ENCODE measurements at regions not wholly inside any gene's neighbourhood (a gene's known extent, or its start where the extent isn't known, plus 50 kb on each side); places are given as distances from the start of the nearest gene placed in this dataset.
"Not testable (repeated sequence)": the region's sequence is repeated elsewhere in the genome, so short reads cannot be mapped to it uniquely, and the experiment has no call there.

GRCh38 chr6:134391205-134391604 is 73.3 kb upstream of the SGK1 start:
- no peak overlapping the region for H3K27ac Mint-ChIP-seq (ENCODE audit: unreplicated experiment)
- intact Hi-C loops (cut with micrococcal nuclease; ENCODE audit: unreplicated experiment), result no loop called here
- CTCF ChIA-PET, result no interaction called here
- H3K9me3 Mint-ChIP-seq (ENCODE audit: unreplicated experiment), result no peaks in the 10 kb centered on the region
- H3K4me3 Mint-ChIP-seq (ENCODE audit: unreplicated experiment), result no peak overlapping the region
- POLR2A ChIA-PET, result no interaction called here
- H3K36me3 ChIP-seq (ENCODE audit: control insufficient read depth, insufficient read depth, low read length), result no peaks in the 10 kb centered on the region
- H3K9me3 ChIP-seq, result no peaks in the 10 kb centered on the region
- DNase-seq, result no peak
- no peaks in the 10 kb centered on the region for H3K36me3 Mint-ChIP-seq (ENCODE audit: insufficient read depth, unreplicated experiment)
- H3K4me1 Mint-ChIP-seq (ENCODE audit: low read depth, unreplicated experiment), result no peaks in the 10 kb centered on the region
- no peaks in the 10 kb centered on the region for H3K27me3 Mint-ChIP-seq (ENCODE audit: insufficient read depth, unreplicated experiment)
- H3K27me3 ChIP-seq (replicated peaks; ENCODE audit: control insufficient read depth, insufficient read depth, low read length), result no peaks in the 10 kb centered on the region
- no TSS peak for BruUV-seq (replicated peaks)
- TF ChIP-seq CTCF (IDR thresholded peaks at IDR 0.05; ENCODE audit: insufficient read depth in 1 of 2, low read depth in 1 of 2, low read length in 1 of 2, severe bottlenecking in 1 of 2, unreplicated experiment in 1 of 2), result no peak
- no peaks in the 10 kb centered on the region for H3K4me1 ChIP-seq
- no peak overlapping the region for H3K4me3 ChIP-seq (ENCODE audit: low read depth, low read length)

- Mint-ChIP-seq H3K4me1 (ENCODE audit: low read depth, unreplicated experiment) (no peaks in the 10 kb centered on the region), H3K4me3 (ENCODE audit: unreplicated experiment) (no peak overlapping the region), H3K36me3 (ENCODE audit: insufficient read depth, unreplicated experiment) (no peaks in the 10 kb centered on the region), H3K27ac (ENCODE audit: unreplicated experiment) (no peak overlapping the region), H3K9me3 (ENCODE audit: unreplicated experiment) (no peaks in the 10 kb centered on the region), H3K27me3 (ENCODE audit: insufficient read depth, unreplicated experiment) (no peaks in the 10 kb centered on the region)
- DNase-seq, result no peak
- intact Hi-C loops (cut with micrococcal nuclease; ENCODE audit: unreplicated experiment), result no loop called here
- ChIA-PET CTCF (no interaction called here), POLR2A (no interaction called here)
- no TSS peak for BruUV-seq (replicated peaks)
- H3K27me3 ChIP-seq (replicated peaks; ENCODE audit: control insufficient read depth, insufficient read depth, low read length), result no peaks in the 10 kb centered on the region
- no peaks in the 10 kb centered on the region for H3K4me1 ChIP-seq
- no peaks in the 10 kb centered on the region for H3K36me3 ChIP-seq (ENCODE audit: control insufficient read depth, insufficient read depth, low read length)
- H3K9me3 ChIP-seq, result no peaks in the 10 kb centered on the region
- TF ChIP-seq CTCF (IDR thresholded peaks at IDR 0.05; ENCODE audit: insufficient read depth in 1 of 2, low read depth in 1 of 2, low read length in 1 of 2, severe bottlenecking in 1 of 2, unreplicated experiment in 1 of 2), result no peak
- no peak overlapping the region for H3K4me3 ChIP-seq (ENCODE audit: low read depth, low read length)
Measured at GRCh38 chr6:134389658-134390057, 71.7 kb upstream of the SGK1 start.

- POLR2A ChIA-PET, result no interaction called here
- H3K4me1 ChIP-seq, result no peaks in the 10 kb centered on the region
Measured at GRCh38 chr6:134389129-134389528, 71.2 kb upstream of the SGK1 start.

GRCh38 chr6:134386482-134386881 is 68.6 kb upstream of the SGK1 start:
- BruUV-seq (replicated peaks); H3K27me3 Mint-ChIP-seq (ENCODE audit: insufficient read depth, unreplicated experiment); POLR2A ChIA-PET; H3K36me3 Mint-ChIP-seq (ENCODE audit: insufficient read depth, unreplicated experiment); H3K27me3 ChIP-seq (replicated peaks; ENCODE audit: control insufficient read depth, insufficient read depth, low read length); H3K4me3 ChIP-seq (ENCODE audit: low read depth, low read length); H3K9me3 ChIP-seq; CTCF ChIA-PET; DNase-seq; H3K4me1 ChIP-seq; H3K27ac Mint-ChIP-seq (ENCODE audit: unreplicated experiment); H3K9me3 Mint-ChIP-seq (ENCODE audit: unreplicated experiment); H3K4me3 Mint-ChIP-seq (ENCODE audit: unreplicated experiment); intact Hi-C loops (cut with micrococcal nuclease; ENCODE audit: unreplicated experiment); H3K4me1 Mint-ChIP-seq (ENCODE audit: low read depth, unreplicated experiment); H3K36me3 ChIP-seq (ENCODE audit: control insufficient read depth, insufficient read depth, low read length): not testable (repeated sequence)

More at GRCh38 chr6:134389129-134389528, 71.2 kb upstream of the SGK1 start:
- Histone ChIP-seq H3K4me3 (ENCODE audit: low read depth, low read length) (no peak overlapping the region), H3K27me3 (replicated peaks; ENCODE audit: control insufficient read depth, insufficient read depth, low read length) (no peaks in the 10 kb centered on the region), H3K9me3 (no peaks in the 10 kb centered on the region), H3K36me3 (ENCODE audit: control insufficient read depth, insufficient read depth, low read length) (no peaks in the 10 kb centered on the region)
- H3K9me3 Mint-ChIP-seq (ENCODE audit: unreplicated experiment), result no peaks in the 10 kb centered on the region
- no peaks in the 10 kb centered on the region for H3K4me1 Mint-ChIP-seq (ENCODE audit: low read depth, unreplicated experiment)
- no peaks in the 10 kb centered on the region for H3K36me3 Mint-ChIP-seq (ENCODE audit: insufficient read depth, unreplicated experiment)
- no TSS peak for BruUV-seq (replicated peaks)
- no peak for TF ChIP-seq CTCF (IDR thresholded peaks at IDR 0.05; ENCODE audit: insufficient read depth in 1 of 2, low read depth in 1 of 2, low read length in 1 of 2, severe bottlenecking in 1 of 2, unreplicated experiment in 1 of 2)
- intact Hi-C loops (cut with micrococcal nuclease; ENCODE audit: unreplicated experiment), result no loop called here
- no peaks in the 10 kb centered on the region for H3K27me3 Mint-ChIP-seq (ENCODE audit: insufficient read depth, unreplicated experiment)
- no peak for DNase-seq
- no peak overlapping the region for H3K4me3 Mint-ChIP-seq (ENCODE audit: unreplicated experiment)
- H3K27ac Mint-ChIP-seq (ENCODE audit: unreplicated experiment), result no peak overlapping the region
- CTCF ChIA-PET, result no interaction called here

Measured in Caco-2 (cell line).